GM19438 (cell line): ENCODE measurements at regions not wholly inside any gene's neighbourhood (a gene's known extent, or its start where the extent isn't known, plus 50 kb on each side); places are given as distances from the start of the nearest gene placed in this dataset.

Experiments used
- ATAC-seq: cut with Tn5 transposase; IDR thresholded peaks from one replicate; pipeline ENCODE4 v1.9.1; 2021; ENCODE audit warnings: low read depth; ENCODE audit not compliant: unreplicated experiment

DNA sequence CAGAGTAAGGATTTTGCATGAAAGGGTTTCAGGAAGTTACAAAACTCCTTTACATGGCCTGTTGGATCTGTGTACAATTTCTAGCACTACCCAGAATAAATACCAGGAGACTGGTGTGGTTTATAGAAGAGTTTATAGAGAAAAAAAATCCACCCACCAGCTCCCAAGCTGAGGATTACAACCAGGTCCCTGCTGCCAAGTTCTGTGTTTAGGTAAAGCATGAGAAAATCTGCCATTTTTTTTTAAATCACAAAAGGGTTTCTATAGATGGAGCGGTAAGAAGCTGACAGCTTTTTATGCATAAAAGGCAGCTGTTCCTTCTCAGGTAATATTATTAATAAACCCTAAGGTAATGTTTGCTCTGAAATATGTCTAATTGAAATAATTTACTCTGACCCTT lies 545.4 kb upstream of the ZEB2 start:
- no peak for ATAC-seq

- no peak for ATAC-seq
These were observed 544.6 kb upstream of the ZEB2 start for GRCh38 chr2:145064511-145064910.

GRCh38 chr2:145060876-145061275 lies 541.0 kb upstream of the ZEB2 start:
- ATAC-seq, result no peak

GRCh38 chr2:145059914-145060313 lies 540.0 kb upstream of the ZEB2 start:
- ATAC-seq, result no peak

DNA sequence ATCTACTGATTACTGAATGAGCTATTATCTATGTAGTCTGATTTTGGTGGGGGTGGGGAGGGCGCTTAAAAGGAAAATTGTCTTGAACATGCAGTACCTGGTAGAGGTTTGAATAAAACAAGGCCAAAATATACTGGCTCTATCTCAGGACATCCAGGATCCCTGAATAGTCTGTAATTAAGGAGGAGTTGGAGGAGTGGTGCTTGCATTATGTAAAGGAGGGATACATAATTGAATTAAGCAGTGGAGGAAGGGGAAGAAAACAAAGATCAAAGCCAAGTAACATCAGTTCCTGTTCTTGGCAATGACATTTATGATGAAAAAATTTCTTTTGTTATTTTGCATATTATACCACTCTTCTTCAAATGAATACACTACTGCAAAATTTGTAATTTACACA lies 539.4 kb upstream of the ZEB2 start:
- no peak for ATAC-seq

GRCh38 chr2:145058457-145058856 lies 538.5 kb upstream of the ZEB2 start:
- no peak for ATAC-seq

- no peak for ATAC-seq
These were observed 535.7 kb upstream of the ZEB2 start for GRCh38 chr2:145055651-145056050.

GRCh38 chr2:145050134-145050533 lies 530.2 kb upstream of the ZEB2 start:
- ATAC-seq, result no peak

DNA sequence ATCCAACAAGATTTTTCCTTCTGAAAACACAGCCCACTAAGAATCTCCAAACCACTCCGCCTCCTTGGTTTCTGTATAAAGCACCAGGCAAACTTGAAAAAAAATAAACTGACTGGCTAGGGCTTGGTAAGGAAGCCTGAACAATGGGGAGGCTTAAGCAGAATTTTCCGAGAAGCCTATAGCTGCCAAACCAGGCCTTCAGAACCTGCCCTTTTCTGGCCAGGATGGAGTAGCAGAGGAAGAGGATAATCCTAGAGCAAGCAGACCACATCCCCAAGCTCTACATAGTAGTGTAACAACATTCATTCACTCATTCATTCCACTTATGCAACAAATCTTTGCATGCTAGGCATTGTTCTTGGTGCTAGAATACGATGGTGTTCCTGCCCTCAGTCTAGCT lies 529.6 kb upstream of the ZEB2 start:
- no peak for ATAC-seq

GRCh38 chr2:145047554-145047953 lies 527.6 kb upstream of the ZEB2 start:
- ATAC-seq, result no peak

- ATAC-seq, result no peak
These were observed 524.6 kb upstream of the ZEB2 start for GRCh38 chr2:145044491-145044890.

DNA sequence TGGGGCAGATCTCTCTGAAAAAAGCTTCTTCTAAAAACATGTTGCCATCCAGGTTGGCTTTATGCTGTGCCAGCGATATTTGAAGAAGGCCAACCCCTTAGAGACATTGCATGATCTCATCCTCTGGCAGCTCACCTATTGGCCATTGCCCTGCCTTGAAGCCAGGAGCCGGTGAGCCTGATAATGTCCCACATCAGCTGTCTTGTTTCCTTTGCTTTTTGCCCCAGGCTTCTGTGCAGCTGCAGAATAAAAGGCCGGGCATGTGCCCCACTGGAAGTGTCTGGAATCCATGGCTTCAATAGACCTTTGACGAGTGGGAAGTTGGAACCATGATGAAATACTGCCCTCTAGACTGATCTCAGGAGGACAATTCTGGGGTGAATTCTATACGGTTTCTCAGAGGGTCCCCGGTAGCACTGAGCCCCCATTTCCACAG lies 523.5 kb upstream of the ZEB2 start:
- ATAC-seq, result no peak

GRCh38 chr2:145041706-145042105 lies 521.8 kb upstream of the ZEB2 start:
- no peak for ATAC-seq

DNA sequence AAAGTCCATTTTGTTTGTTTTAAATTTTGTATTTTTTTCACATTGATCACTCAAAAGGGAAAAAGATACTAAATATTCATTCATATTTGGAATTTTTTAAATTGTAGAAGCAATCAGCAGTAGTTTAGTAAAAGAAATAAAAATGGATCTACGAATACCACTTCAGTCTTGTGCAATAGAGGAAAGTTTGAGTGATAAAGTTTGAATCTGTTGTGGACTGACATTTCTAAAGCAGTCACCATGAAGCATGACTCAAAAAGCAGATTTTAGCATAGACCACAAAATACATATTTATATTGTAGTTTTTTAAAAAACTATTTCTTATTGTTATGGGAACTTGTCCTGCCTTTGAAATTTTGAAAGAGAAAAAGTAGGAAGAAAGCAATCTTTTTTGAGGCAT lies 520.5 kb upstream of the ZEB2 start:
- no peak for ATAC-seq

GRCh38 chr2:145038041-145038525 lies 518.2 kb upstream of the ZEB2 start:
- ATAC-seq, result no peak

GRCh38 chr2:145036421-145037011 lies 516.6 kb upstream of the ZEB2 start:
- ATAC-seq, result no peak

- ATAC-seq, result no peak
These were observed 514.6 kb upstream of the ZEB2 start for GRCh38 chr2:145034511-145034910.

GRCh38 chr2:145033438-145033837 lies 513.5 kb upstream of the ZEB2 start:
- no peak for ATAC-seq

GRCh38 chr2:145032791-145033190 lies 512.9 kb upstream of the ZEB2 start:
- no peak for ATAC-seq

DNA sequence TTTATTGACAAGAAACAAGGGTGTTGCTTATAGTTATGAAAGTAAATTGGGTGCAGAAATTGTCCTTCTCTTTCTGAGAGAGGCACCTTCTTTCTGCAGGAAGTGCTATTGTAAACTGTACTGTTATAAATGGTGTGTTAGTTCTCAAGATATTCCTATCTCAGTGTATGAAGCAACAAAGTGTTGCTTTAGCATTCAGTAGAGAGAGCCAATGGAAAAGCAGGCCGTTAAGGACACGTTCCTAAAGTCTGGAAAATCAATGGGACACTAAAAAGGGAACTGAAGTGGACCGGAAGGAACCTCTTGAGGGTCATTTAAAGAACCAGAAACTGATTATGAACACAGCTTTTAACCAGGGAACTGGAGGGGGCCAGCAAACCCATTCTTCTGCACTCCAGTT lies 510.0 kb upstream of the ZEB2 start:
- no peak for ATAC-seq

DNA sequence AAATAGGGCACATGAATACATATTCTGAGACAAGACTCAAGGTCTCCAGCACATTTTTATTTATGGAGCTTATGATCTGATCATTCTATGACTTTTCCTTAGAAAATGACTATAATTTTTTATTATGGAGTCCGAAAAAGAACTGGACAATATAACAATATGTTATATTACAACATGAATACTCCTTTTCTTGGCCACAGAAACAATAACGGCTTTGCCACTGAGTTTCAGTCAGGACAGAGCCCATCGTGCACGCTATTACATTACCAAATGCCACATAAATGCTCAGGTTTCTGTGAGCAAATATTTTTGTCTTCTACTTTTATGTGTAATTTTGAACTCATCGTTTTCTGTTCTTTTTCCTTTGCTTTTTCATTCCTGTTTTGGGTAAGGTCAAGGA lies 509.2 kb upstream of the ZEB2 start:
- ATAC-seq, result no peak

DNA sequence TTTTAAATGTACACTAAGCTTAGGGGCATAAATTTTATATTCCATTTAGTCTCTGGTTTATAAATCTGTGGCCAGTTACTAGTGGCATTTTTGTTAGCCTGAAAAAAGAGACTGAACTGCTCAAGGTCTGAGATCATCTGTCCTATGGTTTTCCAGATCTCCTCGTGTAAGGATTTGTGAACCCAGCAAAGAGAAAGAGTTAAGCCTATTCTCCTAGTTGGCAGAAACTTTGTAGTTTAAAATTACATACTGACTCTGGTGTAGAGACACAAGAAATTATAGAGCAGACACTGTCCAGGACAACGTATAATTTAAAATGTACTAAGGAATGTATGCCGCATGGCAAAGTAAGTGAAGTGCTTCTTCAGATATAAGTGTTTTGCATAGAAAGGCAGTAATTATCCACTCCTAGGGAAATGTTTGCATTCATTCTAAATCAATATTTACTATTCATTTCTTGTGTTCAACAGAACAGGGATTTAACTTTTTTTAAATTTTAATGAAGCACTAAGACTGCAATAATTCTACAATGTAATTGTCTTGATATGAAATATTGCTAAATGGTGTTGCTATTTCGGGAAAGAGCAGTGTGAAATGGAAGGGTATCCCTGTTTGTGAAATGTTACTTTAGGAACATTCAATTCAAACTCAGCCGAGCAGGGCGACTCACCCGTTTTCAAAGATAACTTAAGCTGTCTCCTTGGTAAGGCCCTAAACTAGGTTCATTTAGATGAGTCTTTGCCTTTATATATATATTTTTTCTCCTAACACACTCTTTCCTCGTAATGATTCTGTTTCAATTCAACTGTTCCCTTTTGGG lies 508.4 kb upstream of the ZEB2 start:
- ATAC-seq, result no peak
